ENCODE measurements at regions not wholly inside any gene's neighbourhood (a gene's known extent, or its start where the extent isn't known, plus 50 kb on each side); places are given as distances from the start of the nearest gene placed in this dataset.
"Not testable (repeated sequence)": the region's sequence is repeated elsewhere in the genome, so short reads cannot be mapped to it uniquely, and the experiment has no call there.

- no peak for DNase-seq
These were observed 80.2 kb downstream of the TMEM47 start for GRCh38 chrX:34576864-34577263.

DNA sequence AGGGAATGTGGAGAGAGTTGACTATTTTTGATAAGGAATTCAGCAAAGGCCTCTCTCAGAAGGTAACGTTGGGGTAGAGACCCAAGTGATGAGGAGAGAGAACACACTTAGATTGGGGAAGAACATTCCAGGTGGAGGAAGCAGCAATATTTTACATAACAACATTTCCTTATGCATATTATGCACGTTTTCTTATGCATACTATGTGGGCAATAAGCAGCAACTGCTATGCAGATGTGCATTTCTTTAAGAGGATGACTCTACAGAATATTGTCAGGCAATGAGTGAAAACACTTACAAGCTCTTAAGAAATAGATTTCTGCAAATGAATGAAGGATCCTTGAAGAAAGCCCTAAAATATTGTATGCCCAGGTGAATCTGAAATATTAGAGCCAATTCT lies 91.1 kb downstream of the TMEM47 start:
- no peak for DNase-seq

- no peak for DNase-seq
These were observed 93.3 kb downstream of the TMEM47 start for GRCh38 chrX:34563804-34564203.

- DNase-seq, result no peak
These were observed 94.0 kb downstream of the TMEM47 start for GRCh38 chrX:34563061-34563460.

GRCh38 chrX:34562006-34562405 lies 95.1 kb downstream of the TMEM47 start:
- DNase-seq, result no peak

DNA sequence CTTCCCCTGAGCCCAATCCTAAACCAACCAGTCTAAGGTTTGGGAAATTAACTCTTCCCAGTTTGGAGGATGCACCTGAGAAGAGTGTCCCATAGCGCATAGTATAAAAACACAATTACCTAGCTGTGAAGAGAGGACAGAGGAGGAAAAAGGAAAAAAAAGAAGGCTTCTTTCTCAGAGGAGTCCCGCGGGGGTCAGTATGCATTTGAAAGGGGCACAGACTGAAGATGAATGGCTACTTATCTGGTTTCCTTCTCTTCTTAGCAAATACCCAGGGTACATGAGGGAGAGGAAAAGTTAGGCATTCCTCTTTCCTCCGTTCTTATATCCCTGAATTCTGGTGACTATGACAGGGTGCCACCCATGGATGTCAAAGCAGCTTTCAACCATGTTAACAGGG lies 96.9 kb downstream of the TMEM47 start:
- DNase-seq, result no peak

DNA sequence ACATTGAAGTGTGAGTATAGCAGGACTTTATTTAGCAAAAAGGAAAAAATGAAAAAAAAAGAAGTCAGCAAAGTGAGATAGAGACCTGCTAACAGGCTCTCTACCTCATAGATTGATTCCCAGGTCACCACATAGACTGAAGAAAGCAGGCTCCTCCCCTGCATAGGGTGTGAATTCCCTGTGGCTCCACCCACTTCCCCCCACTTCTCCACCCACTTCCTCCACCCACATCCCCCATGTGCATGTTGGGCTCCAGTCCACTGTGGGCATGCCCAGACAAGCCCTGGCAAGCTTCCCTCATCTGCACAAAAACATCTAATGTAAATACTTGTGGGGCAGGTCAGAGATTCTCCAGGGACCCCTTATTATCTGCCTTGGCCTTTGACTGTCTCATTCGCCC lies 97.8 kb downstream of the TMEM47 start:
- DNase-seq, result no peak

- no peak for DNase-seq
These were observed 99.4 kb downstream of the TMEM47 start for GRCh38 chrX:34557733-34558132.

DNA sequence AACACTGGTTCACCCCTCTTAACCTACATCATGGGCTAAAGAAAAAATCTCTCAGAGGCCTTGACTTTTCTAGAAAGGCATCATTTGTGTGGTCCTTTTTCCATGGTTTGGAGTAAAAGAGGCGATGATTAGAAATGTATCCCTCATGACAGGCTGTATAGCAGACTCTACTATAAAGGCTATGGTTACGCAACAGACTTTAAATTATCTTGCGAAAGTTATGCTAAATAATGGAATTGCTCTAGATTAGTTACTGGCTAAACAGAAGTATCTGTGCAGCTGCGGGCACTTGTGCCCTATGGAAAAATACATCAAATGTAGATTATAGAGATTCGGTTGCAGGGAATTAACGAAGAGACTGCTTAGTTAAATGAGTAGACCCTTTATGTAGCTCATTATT lies 101.6 kb downstream of the TMEM47 start:
- DNase-seq, result no peak

GRCh38 chrX:34546366-34546765 lies 110.7 kb downstream of the TMEM47 start:
- DNase-seq, result no peak

DNA sequence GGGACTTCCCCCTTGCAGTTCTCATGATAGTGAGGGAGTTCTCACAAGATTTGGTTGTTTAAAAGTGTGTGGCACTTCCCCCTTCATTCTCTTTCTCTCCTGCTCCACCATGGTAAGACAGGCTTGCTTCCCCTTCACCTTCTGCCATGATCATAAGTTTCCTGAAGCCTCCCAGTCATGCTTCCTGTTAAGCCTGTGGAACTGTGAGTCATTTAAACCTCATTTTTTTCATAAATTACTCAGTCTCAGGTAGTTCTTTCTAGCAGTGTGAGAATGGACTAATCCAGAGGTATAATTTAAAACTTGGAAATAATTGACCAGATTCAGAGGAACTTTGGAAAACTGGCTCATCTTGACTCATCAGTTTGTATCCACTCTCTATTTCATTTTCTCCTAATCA lies 129.0 kb downstream of the TMEM47 start:
- DNase-seq, result no peak

- DNase-seq, result no peak
These were observed 135.5 kb downstream of the TMEM47 start for GRCh38 chrX:34521563-34521962.

- DNase-seq, result no peak
These were observed 147.7 kb downstream of the TMEM47 start for GRCh38 chrX:34509394-34509793.

DNA sequence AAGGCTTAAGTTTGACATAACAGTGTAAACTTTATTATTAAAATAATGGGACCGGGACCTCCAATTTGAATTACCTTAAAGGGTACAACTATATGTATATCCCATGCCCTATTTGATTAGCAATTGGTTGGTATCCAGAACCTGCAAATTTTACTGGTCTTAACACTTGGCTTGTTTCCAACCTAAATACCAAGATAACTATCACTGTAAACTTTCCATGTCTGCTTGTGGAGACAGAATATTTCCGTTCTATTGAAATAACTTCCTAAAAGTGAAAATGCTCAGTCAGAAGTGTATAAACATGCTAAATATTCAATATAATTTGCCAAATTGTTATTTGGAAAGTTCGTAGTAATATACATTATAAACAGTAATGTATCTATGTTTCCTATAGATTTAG lies 154.0 kb downstream of the TMEM47 start:
- DNase-seq, result no peak

DNA sequence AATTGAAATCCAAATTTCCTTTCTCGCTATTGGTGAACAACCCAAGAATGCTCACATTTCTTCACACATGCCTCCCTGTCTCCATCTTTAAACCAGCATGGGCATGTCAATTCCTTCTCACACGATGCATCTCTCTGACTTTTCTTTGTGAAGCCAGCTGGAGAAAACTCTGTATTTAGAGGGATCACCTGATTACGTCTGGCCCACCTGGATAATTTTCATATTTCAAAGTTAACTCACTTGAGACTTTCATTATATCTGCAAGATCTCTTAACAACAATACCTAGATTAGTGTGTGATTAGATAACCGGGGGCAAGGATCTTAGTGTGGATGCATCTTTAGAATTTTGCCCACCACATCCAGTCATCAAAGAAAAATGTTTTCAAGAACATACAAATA lies 164.0 kb downstream of the TMEM47 start:
- no peak for DNase-seq

DNA sequence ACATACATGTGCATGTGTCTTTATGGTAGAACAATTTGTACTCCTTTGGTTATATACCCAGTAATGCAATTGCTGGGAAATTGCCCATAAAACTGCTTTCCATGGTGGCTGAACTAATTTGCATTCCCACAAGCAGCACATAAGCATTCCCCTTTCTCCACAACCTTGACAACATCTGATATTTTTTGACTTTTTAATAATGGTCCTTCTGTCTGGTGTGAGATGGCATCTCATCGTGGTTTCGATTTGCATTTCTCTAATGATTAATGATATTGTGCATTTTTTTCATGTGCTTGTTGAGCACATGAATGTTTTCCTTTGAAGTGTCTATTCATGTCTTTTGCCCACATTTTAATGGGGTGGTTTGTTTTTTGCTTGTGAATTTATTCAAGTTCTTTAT lies 166.0 kb downstream of the TMEM47 start:
- DNase-seq, result no peak

GRCh38 chrX:34487364-34487763 lies 169.7 kb downstream of the TMEM47 start:
- no peak for DNase-seq

DNA sequence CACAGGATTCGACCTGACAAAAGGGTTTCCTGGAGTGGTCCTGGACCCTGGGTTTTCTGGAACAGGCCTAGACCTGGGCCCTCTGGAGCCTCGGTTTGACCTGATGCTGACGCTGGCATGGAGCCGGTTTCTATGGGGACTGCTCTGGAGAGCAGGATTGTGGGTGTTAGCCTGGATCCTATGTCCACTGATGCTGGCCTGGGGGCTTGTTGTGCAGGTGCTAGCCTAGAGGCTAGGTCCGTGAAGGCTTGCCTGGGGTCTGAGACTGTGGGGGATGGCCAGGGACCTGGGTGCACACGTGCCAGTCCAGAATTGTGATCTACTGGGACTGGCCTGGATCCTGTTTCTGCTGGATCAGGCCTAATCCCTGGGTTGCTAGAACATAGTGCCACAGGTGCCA lies 173.1 kb downstream of the TMEM47 start:
- DNase-seq, result no peak

- DNase-seq, result no peak
These were observed 186.6 kb downstream of the TMEM47 start for GRCh38 chrX:34470507-34470906.

DNA sequence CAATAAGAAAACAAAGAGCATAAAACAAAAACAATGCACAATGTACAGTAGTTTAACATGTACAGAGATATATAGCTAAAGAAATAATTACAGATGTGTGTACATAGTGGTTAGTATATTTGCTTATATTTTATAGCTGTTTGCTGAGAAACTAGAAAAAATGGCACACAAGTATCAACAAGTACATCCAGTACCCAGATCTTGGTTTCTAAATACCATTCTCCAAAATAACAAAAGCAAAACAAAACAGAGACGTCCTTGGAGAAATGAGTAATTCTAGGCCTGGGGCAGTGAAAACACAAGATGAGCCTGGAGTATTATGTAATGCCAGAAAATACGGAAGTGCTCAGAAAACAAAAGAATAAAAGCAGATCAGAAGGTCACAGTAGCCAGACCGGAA lies 189.6 kb downstream of the TMEM47 start:
- no peak for DNase-seq

DNA sequence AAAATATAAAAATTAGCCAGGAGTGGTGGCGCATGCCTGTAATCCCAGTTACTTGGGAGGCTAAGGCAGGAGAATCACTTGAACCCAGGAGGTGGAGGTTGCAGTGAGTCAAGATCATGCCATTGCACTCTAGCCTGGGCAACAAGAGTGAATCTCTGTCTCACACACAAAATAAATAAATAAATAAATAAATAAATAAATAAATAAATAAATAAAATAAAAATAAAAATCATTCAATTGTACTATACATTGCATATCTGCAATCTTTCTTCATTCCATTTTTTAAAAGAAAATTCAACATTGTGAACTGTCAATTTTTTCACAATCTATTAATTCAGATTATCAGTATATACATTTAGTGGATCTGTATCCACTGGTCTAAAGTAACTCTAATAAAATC lies 193.9 kb downstream of the TMEM47 start:
- DNase-seq, result not testable (repeated sequence)

GRCh38 chrX:34457850-34458249 lies 199.2 kb downstream of the TMEM47 start:
- DNase-seq, result not testable (repeated sequence)

- DNase-seq, result no peak
These were observed 219.5 kb downstream of the TMEM47 start for GRCh38 chrX:34437586-34437985.

DNA sequence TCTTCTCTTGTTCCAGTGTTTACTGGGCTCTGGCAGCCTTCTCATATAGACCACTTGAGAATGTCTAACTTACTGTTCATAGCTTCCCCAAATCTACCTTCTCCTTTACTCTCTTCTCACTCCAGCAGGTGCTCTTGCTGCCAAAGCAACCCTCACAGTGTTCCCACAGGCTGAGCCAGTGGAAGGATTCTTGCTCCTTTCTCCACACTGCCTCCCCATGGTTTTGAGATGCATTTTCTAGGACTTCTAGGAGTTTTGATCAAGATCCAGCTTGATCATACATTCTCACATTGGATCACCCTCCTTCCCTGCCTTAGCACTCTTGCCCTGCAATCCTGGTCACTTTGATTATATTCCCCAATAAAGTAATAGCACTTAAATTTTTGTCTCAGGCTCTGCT lies 230.8 kb downstream of the TMEM47 start:
- DNase-seq, result no peak

GRCh38 chrX:34406580-34406979 lies 250.5 kb downstream of the TMEM47 start:
- no peak for DNase-seq

DNA sequence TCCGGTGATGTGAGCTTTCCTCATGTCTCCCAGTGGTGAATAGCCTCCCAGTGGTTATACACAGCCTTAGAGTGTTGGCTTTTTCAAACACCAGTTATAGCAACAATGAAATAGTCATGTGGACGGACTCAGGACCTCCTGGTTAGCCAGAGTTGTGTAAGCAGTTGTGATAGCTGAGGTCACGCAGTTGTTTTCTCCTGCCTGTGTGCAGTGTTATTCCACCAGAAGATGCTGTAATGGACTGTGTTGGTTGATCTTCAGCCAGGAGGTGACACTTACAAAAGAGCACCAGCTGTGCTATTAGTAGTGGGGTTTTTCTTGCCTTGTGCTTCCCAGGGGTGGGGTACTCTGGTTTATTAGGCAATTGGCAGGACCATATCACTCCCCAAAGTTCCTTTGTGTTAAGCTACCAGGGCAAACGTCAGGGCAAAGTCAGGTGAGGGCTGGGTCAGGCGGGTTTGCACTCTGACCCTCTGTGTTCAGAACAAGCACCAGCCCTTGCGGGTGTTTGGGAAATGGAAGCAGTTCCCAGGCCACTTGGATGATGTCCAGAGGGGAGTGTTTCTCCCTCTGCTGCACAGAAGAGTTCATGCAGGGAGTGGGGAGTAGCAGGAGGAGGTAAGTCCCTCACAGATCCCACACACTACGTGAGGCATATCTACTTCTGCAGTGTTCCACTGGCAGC lies 252.6 kb downstream of the TMEM47 start:
- DNase-seq, result no peak
